ENCODE measurements at regions not wholly inside any gene's neighbourhood (a gene's known extent, or its start where the extent isn't known, plus 50 kb on each side); places are given as distances from the start of the nearest gene placed in this dataset.

DNA sequence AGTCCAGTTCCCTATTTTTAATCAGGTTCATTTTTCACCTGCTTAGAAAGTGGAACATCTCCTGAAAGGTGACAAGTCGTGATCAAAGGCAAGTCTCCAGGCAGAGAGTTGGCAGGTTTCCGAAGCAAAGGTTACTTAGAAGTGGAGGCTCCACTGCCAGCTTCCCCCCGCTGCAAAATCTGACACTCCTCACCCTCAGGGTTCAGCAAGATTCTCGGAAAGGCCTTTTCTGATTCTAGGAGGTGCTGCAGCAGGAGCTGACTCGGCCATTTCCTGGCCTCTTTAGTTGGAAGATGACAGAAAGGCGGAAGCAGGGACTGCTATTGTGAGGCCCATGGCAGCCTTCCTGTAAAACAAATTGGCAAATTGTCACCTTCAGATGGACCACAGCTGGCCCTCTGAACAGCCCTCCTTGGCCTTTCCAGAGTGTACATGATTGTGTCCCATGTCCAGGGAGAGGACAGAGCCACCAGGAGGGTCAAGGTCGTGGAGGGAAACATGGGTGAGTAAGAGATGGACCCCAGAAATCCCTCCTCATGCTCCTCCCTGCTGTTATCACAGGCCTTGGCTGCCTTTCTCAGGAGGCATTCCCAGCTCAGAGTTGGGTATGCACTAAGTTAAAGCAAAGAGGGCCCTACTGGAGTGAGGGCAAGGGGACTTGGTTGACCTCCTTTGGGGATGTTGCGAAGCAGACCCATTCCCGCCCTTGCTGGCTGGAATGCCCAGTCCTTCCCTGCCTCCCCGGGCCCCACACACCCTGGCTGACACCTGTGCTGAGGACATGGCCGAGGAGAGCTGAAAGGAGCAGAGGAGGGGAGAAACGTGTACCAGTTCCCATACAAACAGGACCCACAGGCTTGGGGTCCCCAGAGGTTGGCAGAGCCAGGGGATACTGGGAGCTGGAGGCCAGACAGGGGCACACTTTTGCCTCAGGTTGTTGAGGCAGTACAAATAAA lies 115.5 kb upstream of the IRF2BP2 start:
- DNase-seq, result peak; percentile 63

DNA sequence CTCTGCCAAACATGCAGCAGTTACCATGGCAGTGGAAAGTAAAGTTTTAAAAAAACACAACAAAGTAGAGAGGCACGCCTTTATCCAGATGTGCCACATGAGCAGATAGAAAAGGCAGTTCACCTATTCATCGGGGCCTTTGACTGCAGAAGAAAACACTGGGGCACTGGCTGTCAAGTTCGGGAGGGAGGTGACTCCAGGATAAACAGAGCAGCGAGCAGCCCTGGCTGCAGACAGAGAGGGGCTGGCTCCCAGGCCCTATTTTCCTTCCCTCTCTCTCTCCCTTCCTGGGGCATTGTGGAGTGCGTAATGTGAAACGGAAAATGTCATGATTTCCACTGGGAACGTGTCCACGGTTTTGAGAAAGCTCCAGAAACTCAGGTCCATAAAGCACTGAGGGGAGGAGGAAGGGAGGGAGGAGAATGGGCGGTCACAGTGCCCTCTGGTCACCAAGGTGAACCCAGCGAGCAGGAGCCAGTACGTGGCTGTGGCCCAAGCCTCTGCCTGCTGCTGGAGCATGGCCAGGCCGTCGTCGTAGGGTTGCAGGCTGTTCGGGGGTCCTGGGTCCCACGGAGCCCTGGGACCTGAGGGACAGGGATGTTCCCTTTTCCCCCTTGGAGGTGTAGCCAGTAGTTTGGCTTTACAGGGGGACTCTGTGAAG lies 114.7 kb upstream of the IRF2BP2 start:
- DNase-seq, result no peak

DNA sequence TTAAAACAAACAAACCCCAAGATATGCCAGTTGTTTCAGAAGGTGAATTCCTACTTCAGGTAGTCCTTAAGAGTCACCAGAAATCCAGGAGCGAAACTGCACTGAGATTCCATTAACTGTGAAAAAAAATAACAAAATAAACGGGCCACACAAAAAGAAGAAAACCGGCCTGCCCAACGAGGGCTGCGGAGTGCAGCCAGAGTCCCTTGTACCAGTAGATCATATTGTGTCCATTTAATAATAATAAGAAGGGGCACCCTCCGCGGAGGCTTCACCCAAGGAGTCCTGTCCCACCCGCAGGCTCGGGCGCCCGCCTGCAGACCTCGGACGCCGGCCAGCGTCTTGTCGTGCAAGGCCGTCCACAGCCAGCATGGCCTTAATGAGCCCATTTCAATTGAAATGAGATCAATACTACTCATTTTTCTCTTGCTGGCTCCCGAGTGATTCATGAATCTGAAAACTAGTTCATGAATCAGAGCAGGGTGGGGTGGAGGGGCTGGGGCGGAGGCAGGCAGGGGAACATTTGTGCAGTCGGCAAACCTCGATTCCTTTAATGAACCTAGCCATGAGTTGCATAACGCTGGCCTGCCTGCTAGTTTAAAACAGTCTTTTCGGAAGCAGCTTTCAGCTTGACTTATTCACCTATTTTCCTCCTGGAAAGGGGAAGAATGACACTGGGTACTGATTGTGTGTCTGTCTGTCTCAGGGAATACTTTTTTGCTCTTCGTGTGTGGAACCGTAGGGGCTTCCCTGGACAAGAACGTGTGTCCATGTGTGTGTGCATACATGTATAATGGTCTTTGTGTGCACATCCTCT lies 113.1 kb upstream of the IRF2BP2 start:
- DNase-seq, result peak; percentile 80

DNA sequence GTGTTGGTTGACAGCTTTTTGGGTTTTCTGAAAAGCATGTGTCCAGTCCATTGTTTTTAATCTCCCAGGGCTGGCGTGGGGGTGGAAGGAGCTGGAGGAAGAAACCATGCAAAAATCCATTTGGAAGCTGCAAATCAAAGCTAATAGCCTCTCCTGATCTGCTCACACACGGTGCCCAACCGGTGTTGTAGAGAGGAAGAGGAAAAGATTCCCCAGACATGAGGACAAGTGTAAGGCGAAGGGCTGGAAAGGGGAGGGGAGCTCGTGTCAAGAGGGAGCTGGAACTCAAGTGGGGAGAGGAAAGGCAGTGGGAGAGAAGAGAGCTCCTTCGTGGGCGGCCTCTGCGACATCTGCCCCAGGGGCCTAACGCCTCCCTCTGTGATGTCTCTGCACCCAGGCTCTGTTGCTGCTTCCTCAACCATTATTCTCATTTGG lies 112.3 kb upstream of the IRF2BP2 start:
- DNase-seq, result no peak

DNA sequence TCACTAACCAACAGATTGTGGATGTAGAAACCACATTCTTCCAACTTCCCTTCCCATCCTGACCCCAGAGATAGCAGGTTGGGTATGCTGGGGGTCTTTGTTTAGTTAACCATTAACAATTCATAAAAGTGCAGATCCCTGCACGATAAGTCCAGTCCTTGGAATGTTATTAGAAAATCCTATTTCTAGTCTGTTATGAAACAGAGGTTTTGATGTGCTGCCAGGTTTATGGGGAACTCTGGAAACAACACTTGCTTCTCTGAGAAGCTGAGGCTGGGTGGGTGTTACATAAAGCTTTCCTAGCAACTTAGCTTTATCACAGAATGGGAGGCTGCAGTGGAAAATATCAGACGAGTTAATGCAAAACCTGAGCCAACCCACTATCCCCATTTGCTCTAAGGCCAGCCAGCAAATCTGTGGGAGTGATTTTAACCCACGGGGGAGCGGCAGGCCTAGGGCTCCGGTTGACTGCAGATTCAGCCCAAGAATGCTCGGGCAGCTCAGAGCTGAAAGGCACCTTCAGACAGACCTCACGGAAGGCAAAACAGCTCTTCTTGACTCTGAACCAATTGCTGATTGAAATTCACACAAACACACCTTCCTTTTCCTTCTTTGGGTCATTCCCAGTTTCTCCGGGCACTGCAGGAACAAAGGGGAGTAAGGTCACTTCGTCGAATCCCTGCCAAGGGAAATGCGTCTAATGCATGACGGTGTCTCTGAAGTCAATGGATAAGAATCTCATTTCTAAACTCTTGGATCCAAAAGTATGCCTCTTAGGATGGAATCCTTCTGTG lies 111.7 kb upstream of the IRF2BP2 start:
- DNase-seq, result peak; percentile 87

DNA sequence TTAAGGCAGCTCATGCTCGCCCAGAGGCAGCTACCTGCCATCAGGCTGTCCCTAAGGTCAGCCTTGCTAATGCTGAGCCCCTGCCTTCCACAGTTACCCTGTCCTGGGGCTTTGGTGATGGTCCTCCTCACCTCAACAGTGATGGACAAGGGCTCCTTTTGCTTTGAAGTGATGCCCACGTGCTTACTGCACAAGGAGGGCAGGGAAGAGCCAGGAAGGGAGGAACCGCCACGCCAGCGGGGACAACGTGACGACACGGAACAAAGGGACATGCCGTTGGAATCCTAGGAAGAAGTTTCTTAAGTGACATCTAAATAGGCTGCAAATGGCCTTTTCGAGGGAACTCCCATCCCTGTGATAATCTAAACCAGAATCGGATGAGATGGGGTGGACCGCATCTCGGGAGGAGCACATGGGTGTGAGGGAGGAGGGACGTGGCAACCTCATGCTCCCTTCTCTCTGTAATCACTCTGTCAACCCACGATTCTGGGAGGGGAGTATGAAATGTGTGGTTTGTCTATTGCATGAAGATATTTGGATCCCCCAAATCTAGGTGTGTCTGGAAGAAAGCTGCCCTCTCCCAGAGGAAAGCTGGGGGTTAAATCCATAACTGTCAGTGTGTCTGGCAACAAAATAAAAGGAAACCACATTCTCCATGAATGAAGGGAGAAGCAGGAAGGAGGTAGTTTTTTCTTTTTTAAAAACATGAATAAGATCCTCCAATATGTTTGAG lies 110.9 kb upstream of the IRF2BP2 start:
- DNase-seq, result no peak

DNA sequence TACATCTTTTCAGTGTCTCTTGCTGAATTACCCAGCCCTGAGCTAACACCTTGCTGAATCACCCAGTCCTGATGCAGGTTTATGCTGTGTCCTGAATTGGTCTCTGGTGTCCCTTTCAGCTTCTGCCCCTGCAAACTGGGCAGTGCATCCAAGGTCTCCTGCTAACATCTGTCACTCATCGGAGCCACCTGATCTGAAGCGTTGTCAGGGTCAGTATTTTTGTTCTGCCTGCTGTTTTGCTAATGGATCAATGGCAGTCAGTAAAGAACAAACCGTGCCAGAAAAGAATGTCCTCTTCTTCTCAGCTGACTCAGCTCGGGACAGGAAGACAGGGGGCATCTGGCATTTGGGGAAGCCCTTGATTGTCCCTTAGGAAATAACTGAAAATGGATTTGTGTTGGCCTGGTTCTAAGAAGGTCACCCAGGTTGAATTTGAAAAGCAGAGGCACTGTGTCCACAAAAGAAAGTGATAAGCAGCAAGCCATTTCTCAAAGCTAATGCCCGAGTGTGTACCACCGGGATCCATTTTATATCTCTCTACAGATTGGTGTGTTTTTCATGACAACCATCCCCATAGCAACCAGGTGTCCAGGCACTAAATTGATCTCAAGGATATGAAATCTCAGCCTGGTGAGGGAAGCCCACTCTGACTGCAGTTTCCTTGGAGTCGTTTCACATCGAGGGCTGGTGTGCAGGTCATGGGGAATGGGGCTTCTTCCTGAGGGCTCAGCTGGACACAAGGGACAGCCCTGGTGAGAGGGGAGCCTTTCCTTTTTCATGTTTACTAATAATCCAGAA lies 109.7 kb upstream of the IRF2BP2 start:
- no peak for DNase-seq

DNA sequence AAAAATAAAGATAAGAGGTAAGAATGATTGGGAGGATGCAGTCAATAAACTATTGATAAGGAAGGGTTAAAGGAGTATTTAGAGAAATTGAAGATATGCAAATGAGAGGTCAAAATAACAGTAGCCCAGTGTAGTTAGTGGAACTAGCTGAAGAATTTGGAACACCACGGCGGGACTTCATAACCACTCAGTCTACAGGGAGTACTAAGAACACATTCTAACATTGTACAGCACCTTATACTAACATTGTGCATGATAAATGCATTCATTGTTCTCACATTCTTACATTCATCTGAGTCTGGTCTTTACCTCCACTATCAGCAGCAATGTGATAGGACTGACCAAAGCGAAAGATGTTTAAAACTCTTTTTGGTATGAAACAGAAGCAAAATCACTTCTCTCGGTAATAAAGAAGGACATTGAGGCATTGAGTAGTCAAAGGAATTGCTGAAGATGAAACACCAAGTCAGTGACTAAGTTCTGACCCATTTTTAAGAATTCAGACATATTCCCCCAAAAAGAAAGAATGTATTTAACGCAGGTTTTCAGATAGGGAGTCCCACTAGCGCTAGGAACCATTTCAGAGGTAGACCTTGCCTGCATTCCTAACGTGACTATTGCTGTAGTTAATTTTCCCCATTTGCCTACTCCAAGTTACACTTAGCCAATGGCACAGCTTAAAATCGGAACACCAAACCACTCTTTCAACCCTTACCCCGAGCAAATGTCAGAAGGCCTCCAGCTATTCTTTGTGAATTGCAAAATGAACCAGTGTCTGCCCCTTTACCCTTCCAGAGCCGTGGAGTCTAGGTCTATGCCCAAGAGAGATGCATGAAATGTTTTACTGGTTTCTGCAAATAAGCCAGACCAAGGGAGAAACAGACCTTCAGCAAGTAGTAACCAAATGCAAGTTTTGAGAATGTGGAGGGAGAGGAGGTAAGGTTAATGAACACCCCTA lies 108.8 kb upstream of the IRF2BP2 start:
- no peak for DNase-seq

DNA sequence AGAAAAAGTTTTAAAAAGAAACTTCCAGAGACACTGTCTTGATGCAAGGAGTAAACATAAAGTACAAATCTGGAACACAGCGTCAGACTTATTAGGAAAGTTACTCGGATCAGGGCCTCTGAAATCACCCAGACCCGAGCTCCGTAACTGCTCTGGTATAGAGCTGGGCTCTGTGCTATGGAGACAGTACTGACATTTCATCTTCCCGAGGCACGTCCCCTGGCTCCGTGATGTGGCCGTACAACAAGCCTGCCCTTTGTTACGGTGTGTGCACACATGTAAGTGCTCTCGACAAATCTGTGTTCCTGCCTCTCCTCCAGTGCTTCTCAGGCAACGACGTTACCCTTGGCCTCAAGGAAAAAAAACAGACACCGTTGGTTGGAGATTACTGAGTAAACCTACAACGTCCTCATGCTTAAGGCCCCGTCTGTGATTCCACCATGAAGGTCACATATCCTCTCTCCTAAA lies 107.0 kb upstream of the IRF2BP2 start:
- DNase-seq, result no peak

DNA sequence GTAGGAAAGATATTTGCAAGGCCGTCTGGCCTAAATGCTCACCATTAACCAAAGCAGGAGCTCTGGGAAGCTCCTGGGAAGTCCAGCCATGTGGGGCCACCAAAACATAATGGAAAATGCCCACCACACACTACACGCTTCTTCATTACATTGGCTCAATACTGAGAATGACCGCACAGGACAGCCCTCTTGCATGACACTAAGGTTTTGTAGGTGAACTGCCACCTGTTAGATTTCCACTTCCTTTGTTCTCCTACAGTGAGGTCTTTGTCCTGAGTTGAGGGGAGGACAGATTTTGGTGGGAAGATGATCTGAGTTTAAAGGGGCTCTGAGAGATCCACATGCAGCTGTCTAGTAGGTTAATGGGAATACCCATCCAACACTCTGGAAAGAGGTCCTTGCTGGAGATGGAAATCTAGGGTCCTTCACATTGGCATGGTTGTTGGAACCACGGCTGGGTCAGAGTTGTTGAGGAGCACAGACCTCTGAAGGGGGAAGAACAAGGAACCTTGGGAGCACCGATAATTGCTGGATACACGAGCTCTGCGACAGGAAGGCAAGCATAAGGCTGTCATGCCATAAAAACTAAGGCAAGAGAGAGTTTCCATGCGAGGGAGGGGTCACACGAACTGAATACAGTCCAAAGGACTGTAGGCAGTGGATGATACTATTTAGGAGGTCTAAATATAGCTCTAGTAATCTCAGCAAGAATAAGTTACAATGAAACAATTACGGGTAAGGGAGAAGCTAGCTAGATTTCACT lies 105.5 kb upstream of the IRF2BP2 start:
- DNase-seq, result no peak

DNA sequence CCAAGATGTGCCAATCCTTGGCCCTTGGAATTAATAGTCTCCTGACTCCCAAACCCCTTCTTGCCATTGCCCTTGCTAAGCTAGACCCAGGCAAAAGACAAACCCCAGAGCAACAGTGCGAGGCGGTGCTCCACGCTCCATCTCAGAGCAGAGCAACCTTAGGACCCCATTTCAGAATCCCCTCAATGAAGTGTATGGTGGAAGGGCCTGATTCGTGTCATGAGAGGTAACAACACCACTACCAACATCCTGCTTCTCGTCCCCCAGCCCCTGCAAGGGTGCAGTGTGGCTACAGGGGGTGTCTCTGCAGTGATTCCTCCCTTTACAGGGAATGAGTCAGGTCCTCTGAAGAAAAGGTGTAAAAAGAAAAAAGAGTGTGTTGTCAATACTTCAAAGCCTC lies 103.9 kb upstream of the IRF2BP2 start:
- no peak for DNase-seq

DNA sequence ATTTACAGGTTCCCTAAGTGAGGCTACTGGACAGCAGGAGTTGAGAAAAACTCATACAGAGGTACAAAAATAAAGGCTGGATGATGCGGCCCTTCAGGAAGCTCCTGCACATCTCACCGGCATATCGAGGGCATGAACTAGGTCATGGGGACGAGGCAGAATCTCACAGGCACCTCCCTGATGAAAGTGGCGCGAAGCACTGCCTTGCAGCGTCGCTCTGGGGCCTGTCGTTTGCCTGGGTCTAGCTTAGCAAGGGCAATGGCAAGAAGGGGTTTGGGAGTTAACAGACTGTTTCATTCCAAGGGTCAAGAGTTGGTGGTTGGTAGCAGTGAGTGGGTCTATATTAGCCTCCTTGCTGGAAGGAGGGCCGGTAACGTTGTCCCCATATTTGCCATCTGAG lies 103.5 kb upstream of the IRF2BP2 start:
- DNase-seq, result no peak

DNA sequence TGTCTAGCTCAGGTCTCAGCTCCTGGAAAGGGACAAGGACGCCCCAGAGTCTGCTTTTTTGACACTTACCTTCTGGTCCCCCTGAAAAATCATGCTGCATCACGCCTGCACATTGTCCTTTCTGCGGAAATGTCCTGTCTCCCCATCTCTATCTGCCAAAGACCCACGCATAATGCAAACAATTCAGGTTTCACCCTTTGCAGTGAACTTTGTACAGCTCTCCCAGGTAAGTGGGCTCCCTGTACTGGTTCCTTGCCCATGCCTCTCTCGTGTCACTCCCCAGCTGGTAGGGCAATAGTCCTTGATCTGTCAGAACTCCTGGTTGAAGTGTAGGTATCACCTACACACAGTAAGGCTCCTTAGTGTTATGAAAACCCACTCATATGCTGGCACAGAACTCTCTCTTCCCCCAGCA lies 102.9 kb upstream of the IRF2BP2 start:
- no peak for DNase-seq

DNA sequence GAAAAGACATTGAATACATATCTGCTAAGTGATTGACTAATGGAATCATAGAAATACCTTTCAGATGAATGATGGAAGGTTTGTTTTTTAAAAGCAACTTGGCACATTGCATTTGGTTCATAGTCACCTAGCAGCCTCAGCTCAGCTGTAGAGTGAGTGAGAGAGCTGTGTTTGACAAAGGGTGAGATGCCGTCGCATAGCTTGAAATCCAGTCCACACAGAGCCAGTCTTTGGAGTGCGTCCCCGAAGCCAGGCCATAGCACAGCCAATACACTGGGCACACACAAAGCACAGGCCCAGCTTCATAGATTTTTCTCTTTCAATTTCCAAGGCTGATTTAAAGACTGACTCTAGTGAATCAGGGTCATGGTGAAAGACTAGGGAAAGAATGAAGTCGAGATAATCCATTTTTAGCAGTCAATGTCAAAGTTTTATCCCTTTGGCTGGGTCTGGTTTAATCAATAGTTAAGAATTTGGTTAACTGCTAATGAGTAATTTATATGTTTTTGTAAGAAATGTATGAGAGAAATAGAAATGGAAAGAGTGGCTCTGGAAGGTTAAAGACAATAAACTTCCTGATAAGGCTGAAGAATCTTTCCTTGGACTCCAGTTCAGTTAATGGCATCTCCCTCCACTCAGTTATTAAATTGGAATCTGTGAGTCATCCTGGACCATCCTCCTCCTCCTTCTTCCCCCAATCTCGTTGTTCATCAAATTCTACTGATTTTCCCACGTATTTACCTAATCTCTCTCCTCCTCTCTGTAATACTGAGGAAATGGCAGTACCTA lies 101.2 kb upstream of the IRF2BP2 start:
- DNase-seq, result no peak

DNA sequence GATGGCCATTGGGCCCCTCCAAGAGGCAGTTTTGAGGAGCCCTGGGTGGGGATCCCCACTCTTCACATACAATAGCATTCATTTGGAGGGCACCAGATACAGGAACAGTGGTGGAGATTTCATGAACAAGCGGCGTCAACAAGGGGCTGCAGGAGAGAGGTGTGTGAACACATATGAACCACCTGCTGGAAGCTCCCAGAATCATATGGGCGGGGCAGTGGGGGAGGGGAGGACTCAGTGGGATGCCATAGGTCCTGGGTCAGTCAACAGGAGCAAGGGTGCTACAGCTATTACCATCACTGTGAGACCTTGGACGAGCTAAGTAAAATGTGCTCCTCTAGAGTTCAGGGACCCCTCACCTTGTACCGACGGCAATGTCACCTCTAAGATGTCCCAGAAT lies 100.4 kb upstream of the IRF2BP2 start:
- no peak for DNase-seq

DNA sequence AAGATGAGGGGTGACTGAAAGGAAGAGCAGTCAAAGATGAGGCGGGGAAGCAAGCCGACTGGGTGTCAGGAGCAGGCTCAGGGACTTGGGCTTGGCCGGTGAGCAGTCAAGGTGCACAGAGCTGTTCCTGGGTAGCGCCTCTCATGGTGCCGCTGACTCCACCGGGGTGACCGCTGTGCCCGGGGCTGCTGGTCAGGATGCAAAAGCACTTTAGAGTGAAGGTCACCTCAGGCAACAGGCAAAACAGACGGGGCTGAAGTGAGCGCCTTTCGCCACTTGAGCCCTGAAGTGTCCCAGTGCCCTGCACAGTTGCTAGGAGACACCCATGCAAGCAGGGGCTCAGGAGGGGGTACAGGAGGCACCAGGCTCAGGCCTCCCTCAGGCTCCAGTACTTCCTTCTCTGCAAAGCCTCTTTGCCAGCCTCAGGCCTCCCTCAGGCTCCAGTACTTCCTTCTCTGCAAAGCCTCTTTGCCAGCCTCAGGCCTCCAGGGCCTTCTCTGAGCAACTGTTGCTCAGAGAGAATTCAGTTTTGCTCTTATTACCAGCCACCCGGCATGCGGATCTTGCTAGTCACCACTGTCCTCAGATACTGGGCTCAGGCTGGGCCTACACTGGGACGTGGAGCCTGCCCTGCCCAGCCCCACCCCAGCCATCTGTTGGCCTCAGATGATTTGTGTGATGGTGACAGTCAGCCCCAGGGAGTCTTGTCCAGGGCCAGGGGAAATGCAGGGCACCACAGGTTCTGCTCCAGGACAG lies 99.7 kb upstream of the IRF2BP2 start:
- no peak for DNase-seq

Data from hindlimb muscle (tissue), 1 donor.